ENCODE measurements at regions not wholly inside any gene's neighbourhood (a gene's known extent, or its start where the extent isn't known, plus 50 kb on each side); places are given as distances from the start of the nearest gene placed in this dataset.

DNA sequence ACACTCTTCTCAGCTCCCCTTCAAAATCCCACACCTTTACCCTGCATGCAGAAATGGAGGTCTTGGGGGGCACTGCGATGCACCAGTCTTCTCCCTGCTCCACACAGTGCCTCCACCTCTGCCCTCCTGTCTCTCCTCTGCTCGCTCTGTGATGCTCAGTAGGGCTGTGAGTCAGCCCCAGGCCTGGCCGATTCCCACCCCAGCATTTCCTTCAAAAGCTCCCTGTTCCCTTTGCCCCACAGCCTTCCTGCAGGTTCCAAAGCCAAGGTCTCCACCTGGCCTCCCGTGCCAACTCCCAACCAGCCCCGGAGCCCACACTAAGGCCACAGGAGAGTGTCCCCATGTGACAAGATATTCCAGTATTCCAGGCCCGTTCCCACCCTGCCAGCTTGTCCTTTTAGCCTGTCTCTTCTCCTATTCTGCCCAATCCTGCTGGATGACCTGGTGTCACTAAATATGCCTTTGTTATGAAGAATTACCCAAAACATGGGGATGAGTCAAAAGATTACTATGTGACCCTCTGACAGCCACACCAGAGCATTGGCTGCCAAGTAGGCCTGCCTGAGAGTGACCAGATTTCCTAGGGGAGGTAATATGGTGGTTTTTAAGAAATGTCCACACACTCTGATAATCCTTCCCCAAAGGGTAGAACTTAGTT is 118.9 kb upstream of the NXT1 start:
- TF ChIP-seq, protein P1, sequence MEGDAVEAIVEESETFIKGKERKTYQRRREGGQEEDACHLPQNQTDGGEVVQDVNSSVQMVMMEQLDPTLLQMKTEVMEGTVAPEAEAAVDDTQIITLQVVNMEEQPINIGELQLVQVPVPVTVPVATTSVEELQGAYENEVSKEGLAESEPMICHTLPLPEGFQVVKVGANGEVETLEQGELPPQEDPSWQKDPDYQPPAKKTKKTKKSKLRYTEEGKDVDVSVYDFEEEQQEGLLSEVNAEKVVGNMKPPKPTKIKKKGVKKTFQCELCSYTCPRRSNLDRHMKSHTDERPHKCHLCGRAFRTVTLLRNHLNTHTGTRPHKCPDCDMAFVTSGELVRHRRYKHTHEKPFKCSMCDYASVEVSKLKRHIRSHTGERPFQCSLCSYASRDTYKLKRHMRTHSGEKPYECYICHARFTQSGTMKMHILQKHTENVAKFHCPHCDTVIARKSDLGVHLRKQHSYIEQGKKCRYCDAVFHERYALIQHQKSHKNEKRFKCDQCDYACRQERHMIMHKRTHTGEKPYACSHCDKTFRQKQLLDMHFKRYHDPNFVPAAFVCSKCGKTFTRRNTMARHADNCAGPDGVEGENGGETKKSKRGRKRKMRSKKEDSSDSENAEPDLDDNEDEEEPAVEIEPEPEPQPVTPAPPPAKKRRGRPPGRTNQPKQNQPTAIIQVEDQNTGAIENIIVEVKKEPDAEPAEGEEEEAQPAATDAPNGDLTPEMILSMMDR (IDR thresholded peaks at IDR 0.05; ENCODE audit: low read depth, low read length) = no peak
- no peak overlapping the region for H3K4me3 ChIP-seq (ENCODE audit: low read depth, low read length)

DNA sequence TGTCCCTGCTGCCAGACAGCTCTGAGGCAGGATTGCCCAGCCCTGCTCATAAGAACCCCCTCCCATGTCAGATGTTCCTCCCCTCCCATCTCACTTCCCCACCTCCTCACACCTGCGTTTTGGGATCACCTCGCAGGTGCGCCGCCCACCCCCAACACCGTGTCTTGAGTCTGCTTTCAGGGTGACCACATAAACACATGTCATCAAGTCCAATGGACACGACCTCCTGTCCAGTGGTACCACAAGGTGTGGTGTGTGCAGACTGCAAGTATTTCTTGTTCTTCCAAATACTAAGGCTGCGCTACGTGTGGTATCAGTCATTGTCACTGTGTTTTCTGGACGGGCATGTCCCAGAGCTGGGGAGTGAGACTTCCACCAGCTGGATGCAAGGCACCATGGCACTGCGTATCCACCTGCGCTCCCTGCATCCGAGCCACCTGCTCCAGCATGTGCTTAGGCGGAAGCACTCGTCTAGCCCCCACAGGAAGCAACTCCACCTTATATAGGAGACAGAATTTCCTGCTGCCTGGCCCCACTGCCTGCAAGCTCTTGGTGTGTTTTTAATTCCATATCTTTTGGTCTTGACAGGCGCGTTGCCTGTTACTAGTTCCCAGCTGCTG is 119.7 kb upstream of the NXT1 start:
- TF ChIP-seq, protein P1 (IDR thresholded peaks at IDR 0.05; ENCODE audit: low read depth, low read length) = no peak
- H3K4me3 ChIP-seq (ENCODE audit: low read depth, low read length) = no peak overlapping the region

DNA sequence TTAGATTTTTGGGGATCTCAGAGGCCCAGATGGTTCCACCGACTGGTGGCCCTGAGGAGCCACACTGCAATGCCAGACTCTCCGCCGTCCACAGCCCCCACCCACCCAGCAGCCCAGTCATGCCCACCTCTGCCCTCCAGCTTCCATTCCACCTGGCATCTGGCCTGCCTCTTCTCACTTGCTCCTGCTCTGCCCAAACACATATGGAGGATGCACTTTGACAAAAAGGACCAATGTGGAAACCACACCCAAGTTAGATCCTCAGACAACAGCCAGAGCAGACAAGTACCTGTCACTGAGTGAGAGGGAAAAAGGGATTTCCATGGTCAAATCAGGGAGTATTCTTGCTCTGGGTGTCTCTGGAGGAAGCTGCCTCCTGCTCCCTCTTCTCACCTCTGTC is 120.6 kb upstream of the NXT1 start:
- TF ChIP-seq, protein P1 (IDR thresholded peaks at IDR 0.05; ENCODE audit: low read depth, low read length) = no peak
- H3K4me3 ChIP-seq (ENCODE audit: low read depth, low read length) = no peak overlapping the region

DNA sequence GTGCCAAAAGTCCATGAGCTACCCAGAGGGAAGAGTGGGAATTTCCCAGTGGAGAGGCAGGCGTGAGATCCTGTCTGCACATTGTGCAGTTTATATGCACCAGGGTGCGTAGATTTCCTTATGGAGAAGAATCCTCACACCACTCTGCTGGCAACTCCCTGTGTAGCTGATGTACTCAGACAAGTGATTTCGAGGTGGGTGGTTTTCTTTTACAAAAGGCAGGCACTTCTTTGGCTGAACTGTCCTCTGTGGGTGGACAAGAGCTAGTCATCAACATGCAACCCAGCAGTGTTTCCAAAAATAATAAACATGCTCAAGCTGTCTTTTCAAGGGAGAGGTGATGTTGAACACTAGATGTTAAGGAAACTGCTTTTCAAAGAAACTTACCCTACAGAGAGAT is 121.7 kb upstream of the NXT1 start:
- no peak overlapping the region for H3K4me3 ChIP-seq (ENCODE audit: low read depth, low read length)
- TF ChIP-seq, protein P1 (IDR thresholded peaks at IDR 0.05; ENCODE audit: low read depth, low read length) = no peak

DNA sequence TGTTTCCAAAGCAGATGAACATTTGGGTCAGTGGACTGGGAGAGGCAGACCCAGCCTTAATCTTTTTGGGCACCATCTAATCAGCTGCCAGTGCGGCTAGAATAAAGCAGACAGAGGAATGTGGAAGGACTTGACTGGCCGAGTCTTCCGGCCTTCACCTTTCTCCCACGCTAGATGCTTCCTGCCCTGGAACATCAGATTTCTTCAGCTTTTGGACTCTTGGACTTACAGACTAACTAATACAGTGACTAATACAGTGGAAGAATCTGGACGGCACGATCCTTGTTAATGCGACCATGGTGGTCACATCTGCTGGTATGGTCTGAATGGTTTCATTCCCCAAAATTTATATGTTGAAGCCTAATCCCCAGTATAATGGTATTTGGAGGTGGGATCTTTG is 122.6 kb upstream of the NXT1 start:
- no peak overlapping the region for H3K4me3 ChIP-seq (ENCODE audit: low read depth, low read length)
- TF ChIP-seq, protein P1 (IDR thresholded peaks at IDR 0.05; ENCODE audit: low read depth, low read length) = no peak

DNA sequence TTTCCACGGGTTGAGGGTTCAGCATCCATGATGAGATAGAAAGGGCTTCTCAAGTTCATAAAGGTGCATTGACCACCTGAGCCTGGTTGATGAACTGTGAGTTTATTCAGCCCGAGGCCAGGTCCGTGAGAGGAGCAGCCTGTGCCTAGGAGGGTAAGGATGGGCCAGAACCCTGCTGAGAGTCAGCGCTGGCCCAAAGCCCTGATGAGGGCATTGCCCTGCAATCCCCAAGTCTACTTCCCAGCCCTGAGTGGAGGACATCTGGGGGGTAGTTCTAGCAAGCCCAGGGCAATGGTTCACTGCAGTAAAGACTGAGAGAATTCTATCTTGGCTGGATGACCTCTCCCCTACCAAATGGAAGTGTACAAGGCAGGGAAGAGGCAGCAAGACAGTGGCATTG is 123.3 kb upstream of the NXT1 start:
- TF ChIP-seq, protein P1 (IDR thresholded peaks at IDR 0.05; ENCODE audit: low read depth, low read length) = no peak
- H3K4me3 ChIP-seq (ENCODE audit: low read depth, low read length) = no peak overlapping the region

DNA sequence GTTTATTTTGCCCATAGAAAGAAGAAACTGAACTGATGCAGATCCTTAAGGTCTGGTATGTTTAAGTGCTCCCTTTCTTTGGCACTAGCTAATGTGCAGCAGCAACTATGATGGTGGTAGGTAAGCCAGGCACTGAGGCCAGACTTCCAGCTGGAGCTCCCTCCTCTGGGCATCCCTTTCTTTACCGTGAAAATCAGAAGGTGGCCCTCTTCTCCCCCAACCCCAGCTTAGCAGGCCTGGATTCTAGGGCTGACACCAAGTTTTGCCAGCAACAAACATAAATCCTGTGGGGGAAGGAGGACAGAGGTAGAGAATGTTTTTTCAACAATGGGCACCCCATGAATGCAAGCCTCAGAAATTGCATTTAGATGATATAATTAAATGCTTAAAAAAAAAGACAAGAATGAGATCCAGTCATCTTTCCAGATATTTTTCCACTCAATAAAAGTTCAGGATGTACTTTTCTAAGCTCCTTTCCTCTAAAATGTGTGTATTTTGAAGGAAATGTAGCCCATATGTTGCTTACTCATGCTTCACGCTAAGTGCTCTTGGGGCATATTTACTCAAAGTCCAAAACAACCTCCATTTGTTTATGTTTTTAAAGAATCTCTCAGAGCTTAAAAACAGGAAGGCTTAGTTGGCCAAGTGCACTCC is 123.9 kb upstream of the NXT1 start:
- TF ChIP-seq, protein P1 (IDR thresholded peaks at IDR 0.05; ENCODE audit: low read depth, low read length) = no peak
- H3K4me3 ChIP-seq (ENCODE audit: low read depth, low read length) = no peak overlapping the region

Measured in WI38 (cell line).